ENCODE measurements at regions not wholly inside any gene's neighbourhood (a gene's known extent, or its start where the extent isn't known, plus 50 kb on each side); places are given as distances from the start of the nearest gene placed in this dataset.

DNA sequence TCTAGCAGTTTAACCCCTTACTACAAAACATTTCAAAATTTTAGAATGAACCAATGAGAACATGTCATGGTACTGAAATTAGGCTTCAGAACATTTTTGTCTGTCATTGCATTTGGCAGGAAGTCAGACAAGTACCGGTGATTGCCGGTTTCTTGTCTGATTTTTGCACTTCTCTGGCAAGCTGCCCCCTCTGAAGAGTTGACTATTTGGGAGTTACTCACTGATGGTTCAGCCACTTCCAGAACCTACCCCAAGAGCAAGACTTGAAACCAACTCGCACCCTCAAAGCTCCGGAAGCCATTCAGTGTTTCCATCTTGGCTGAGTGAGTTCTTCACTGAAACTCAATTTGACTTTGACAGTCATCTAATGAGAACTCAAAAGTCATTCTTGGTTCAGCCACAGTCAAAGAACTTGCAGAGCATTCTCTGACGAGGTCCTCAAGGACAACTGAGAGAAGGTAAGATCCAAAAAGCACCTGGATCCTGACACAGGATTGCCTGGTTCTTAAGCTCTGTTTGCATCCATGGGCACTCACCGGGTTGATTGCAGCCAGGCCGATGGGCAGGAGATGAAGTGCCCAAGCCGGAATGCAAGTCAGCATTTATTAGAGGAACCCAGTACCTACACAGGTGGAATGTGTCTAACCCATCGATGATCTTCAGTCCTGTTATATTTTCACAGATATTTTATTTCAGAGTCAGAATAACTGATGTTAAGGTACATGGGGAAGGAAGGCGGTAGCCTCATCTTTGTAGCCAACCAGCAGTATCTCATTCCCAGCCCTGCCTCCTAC is 93.6 kb downstream of the USP22 start:
- TF ChIP-seq, protein P1, sequence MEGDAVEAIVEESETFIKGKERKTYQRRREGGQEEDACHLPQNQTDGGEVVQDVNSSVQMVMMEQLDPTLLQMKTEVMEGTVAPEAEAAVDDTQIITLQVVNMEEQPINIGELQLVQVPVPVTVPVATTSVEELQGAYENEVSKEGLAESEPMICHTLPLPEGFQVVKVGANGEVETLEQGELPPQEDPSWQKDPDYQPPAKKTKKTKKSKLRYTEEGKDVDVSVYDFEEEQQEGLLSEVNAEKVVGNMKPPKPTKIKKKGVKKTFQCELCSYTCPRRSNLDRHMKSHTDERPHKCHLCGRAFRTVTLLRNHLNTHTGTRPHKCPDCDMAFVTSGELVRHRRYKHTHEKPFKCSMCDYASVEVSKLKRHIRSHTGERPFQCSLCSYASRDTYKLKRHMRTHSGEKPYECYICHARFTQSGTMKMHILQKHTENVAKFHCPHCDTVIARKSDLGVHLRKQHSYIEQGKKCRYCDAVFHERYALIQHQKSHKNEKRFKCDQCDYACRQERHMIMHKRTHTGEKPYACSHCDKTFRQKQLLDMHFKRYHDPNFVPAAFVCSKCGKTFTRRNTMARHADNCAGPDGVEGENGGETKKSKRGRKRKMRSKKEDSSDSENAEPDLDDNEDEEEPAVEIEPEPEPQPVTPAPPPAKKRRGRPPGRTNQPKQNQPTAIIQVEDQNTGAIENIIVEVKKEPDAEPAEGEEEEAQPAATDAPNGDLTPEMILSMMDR (IDR thresholded peaks at IDR 0.05), result no peak
- Mint-ChIP-seq H3K27ac (no peak overlapping the region), H3K9me3 (no peaks in the 10 kb centered on the region)

More for the DNA sequence above, 93.6 kb downstream of the USP22 start:
- Mint-ChIP-seq H3K4me3 (no peak overlapping the region), H3K36me3 (ENCODE audit: low read depth) (no peaks in the 10 kb centered on the region), H3K4me1 (ENCODE audit: low read depth) (no peaks in the 10 kb centered on the region), H3K27me3 (ENCODE audit: insufficient read depth) (peaks cover 54% of the 10 kb centered on the region)
- DNase-seq, result no peak

Measured in HFFc6 (cell line).